ENCODE measurements at regions not wholly inside any gene's neighbourhood (a gene's known extent, or its start where the extent isn't known, plus 50 kb on each side); places are given as distances from the start of the nearest gene placed in this dataset.

- DNase-seq = no peak
Observed at GRCh38 chr6:33921745-33922144, 117.9 kb upstream of the MLN start.

GRCh38 chr6:33918175-33918695, 114.4 kb upstream of the MLN start:
- no peak for DNase-seq

- DNase-seq = peak in 1 of 6 experiments; percentile 55
Observed at GRCh38 chr6:33915134-33915533, 111.3 kb upstream of the MLN start.

- peak; percentile 7 to 59 (median 22) for DNase-seq
Observed at GRCh38 chr6:33914645-33915044, 110.8 kb upstream of the MLN start.

GRCh38 chr6:33912195-33912594, 108.4 kb upstream of the MLN start:
- no peak for DNase-seq

GRCh38 chr6:33911488-33911887, 107.7 kb upstream of the MLN start:
- DNase-seq = no peak

GRCh38 chr6:33910594-33910993, 106.8 kb upstream of the MLN start:
- no peak for DNase-seq

- no peak for DNase-seq
Observed at GRCh38 chr6:33909737-33910136, 105.9 kb upstream of the MLN start.

GRCh38 chr6:33908025-33908424, 104.2 kb upstream of the MLN start:
- DNase-seq = no peak

GRCh38 chr6:33907227-33907626, 103.4 kb upstream of the MLN start:
- DNase-seq = no peak

GRCh38 chr6:33906439-33906838, 102.6 kb upstream of the MLN start:
- DNase-seq = no peak

GRCh38 chr6:33905071-33905609, 101.3 kb upstream of the MLN start:
- DNase-seq = peak; percentile 14 to 84 (median 47)

- DNase-seq = peak in 2 of 6 experiments; percentile 73 to 84
Observed at GRCh38 chr6:33904747-33905065, 100.9 kb upstream of the MLN start.

GRCh38 chr6:33904050-33904746, 100.4 kb upstream of the MLN start:
- DNase-seq = peak; percentile 22 to 82 (median 58)

- no peak for DNase-seq
Observed at GRCh38 chr6:33903579-33903978, 99.8 kb upstream of the MLN start.

- DNase-seq = no peak
Observed at GRCh38 chr6:33902457-33902853, 98.7 kb upstream of the MLN start.

GRCh38 chr6:33901822-33902456, 98.1 kb upstream of the MLN start:
- DNase-seq = no peak

GRCh38 chr6:33898771-33899170, 95.0 kb upstream of the MLN start:
- DNase-seq = no peak

GRCh38 chr6:33897189-33897780, 93.5 kb upstream of the MLN start:
- peak in 1 of 6 experiments; percentile 8 for DNase-seq

- no peak for DNase-seq
Observed at GRCh38 chr6:33896391-33897188, 92.8 kb upstream of the MLN start.

GRCh38 chr6:33895988-33896387, 92.2 kb upstream of the MLN start:
- no peak for DNase-seq

GRCh38 chr6:33895296-33895695, 91.5 kb upstream of the MLN start:
- DNase-seq = no peak

GRCh38 chr6:33894438-33894837, 90.6 kb upstream of the MLN start:
- no peak for DNase-seq
